ENCODE measurements at regions not wholly inside any gene's neighbourhood (a gene's known extent, or its start where the extent isn't known, plus 50 kb on each side); places are given as distances from the start of the nearest gene placed in this dataset.

GRCh38 chr7:8913682-8914081 lies 480.3 kb downstream of the NXPH1 start:
- no peaks in the 10 kb centered on the region for H3K27me3 ChIP-seq
- intact Hi-C loops (cut with DNase I) = no loop called here
- ATAC-seq (no peak), DNase-seq (no peak)
- TF ChIP-seq CTCF (IDR thresholded peaks at IDR 0.05) = no peak
- H3K4me1 ChIP-seq = no peaks in the 10 kb centered on the region
- no peaks in the 10 kb centered on the region for H3K36me3 ChIP-seq
- peaks cover 0 to 11% (median 0%) of the 10 kb centered on the region in 11 donors for H3K9me3 ChIP-seq
- H3K4me3 ChIP-seq = no peak overlapping the region
- no peak overlapping the region for H3K27ac ChIP-seq
- 35 to 39% methylated on average over 2 of the region's 2 CpGs for WGBS, 2 donors

- peaks cover 0 to 30% (median 0%) of the 10 kb centered on the region in 11 donors for H3K9me3 ChIP-seq
- no peak for TF ChIP-seq CTCF (IDR thresholded peaks at IDR 0.05)
- no peaks in the 10 kb centered on the region for H3K27me3 ChIP-seq
- H3K4me1 ChIP-seq = no peaks in the 10 kb centered on the region
- DNase-seq = no peak
- WGBS, 2 donors = 20 to 31% methylated on average over 1 of the region's 1 CpG
- no peak overlapping the region for H3K27ac ChIP-seq
- no peak for ATAC-seq
- no peak overlapping the region for H3K4me3 ChIP-seq
- intact Hi-C loops (cut with DNase I) = no loop called here
- H3K36me3 ChIP-seq = no peaks in the 10 kb centered on the region
These were observed 488.4 kb downstream of the NXPH1 start for GRCh38 chr7:8921807-8922206.

GRCh38 chr7:8922726-8923125 lies 489.3 kb downstream of the NXPH1 start:
- DNase-seq = no peak
- ATAC-seq = no peak
- Histone ChIP-seq H3K9me3 (peaks cover 0 to 27% (median 0%) of the 10 kb centered on the region in 11 donors), H3K27me3 (no peaks in the 10 kb centered on the region), H3K4me3 (no peak overlapping the region), H3K27ac (no peak overlapping the region), H3K36me3 (no peaks in the 10 kb centered on the region), H3K4me1 (no peaks in the 10 kb centered on the region)
- no peak for TF ChIP-seq CTCF (IDR thresholded peaks at IDR 0.05)
- WGBS, 2 donors = 89 to 91% methylated on average over 2 of the region's 2 CpGs
- intact Hi-C loops (cut with DNase I) = no loop called here

GRCh38 chr7:8923164-8923806 lies 489.9 kb downstream of the NXPH1 start:
- Histone ChIP-seq H3K27ac (no peak overlapping the region), H3K36me3 (no peaks in the 10 kb centered on the region), H3K27me3 (no peaks in the 10 kb centered on the region), H3K4me1 (no peaks in the 10 kb centered on the region), H3K9me3 (peaks cover 0 to 27% (median 0%) of the 10 kb centered on the region in 11 donors), H3K4me3 (no peak overlapping the region)
- 46 to 53% methylated on average over 2 of the region's 2 CpGs for WGBS, 2 donors
- DNase-seq (no peak), ATAC-seq (no peak)
- intact Hi-C loops (cut with DNase I) = no loop called here
- TF ChIP-seq CTCF (IDR thresholded peaks at IDR 0.05) = no peak

Data from heart right ventricle (tissue), 16 donors.